HUDEP-2 (cell line): ENCODE measurements at regions not wholly inside any gene's neighbourhood (a gene's known extent, or its start where the extent isn't known, plus 50 kb on each side); places are given as distances from the start of the nearest gene placed in this dataset.
"Not testable (repeated sequence)": the region's sequence is repeated elsewhere in the genome, so short reads cannot be mapped to it uniquely, and the experiment has no call there.

Experiments
- DNase-seq, 76 experiments: peaks; one replicate each; lab custom pipeline; 2025; ENCODE audit not compliant: unreplicated experiment in 76 of 76; lab: John Stamatoyannopoulos, UW

- DNase-seq = no peak
Measured at GRCh38 chr1:228846952-228847351, 111.7 kb downstream of the RHOU start.

- DNase-seq = not testable (repeated sequence)
Measured at GRCh38 chr1:228847451-228847850, 112.2 kb downstream of the RHOU start.

- DNase-seq = peak in 1 of 76 experiments; percentile 4
Measured at GRCh38 chr1:228848406-228848805, 113.1 kb downstream of the RHOU start.

DNA sequence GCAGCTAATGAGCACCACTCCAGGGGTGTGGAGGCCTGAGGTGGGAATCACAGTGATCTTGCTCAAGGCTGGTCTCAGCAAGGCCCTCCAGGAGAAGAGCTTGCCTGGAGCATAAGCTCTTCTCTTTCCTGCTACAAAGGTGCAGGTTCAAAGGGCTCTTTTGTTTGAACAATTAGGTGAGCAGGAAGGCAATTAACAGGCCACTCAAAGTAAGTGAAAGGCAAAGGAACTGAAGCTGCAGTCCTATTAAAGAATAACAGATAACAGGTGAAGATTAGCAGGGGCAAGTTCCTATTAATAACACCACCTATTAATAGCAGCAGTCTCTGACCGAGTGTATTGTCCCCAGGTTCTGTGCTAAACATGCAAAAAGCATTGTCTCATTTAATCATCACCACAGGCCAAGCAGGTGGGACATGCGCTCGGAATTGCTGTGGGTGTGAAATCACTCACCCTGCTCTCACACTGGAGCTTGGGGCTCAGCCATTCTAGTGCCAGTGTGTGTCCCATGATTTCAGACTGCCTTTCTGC is 113.8 kb downstream of the RHOU start:
- no peak for DNase-seq

DNA sequence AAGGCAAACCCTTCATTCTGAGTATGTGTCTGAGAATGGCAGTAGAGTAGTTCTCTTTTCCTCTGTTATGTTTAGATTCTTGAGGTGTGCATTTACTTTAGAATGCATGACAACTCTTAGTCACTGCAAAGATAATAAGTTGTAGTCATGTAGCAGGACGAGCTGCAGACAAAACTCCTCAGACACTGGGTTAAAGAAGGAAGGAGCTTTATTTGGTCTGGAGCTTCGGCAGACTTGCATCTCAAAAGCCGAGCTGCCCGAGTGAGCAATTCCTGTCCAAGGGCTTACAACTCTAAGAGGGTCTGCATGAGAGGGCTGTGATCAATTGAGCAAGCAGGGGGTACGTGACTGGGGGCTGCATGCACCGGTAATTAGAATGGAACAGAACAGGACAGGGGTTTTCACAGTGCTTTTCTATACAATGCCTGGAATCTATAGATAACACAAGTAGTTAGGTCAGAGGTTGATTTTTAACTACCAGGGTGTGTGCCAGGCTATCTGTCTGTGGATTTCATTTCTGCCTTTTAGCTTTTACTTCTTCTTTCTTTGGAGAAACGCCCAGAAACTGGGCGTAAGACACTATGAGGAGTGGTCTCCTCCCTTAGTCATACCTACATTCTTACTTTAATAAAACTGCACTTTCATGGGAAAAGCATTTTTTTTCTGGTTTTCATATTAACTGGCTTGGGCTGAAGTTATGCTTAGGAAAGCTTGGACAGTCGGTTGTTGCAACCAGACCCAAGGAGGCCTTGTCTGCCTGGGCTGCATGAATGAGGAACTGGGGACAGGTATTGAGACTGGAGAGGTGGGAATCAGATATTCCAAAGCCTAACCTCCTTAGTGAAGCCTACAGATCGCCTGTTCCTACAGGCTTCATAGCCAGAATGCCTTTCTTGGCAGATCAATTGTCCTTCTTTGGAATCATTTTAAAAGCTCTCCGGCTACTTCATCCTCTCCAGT is 115.1 kb downstream of the RHOU start:
- peak in 30 of 76 experiments; percentile 2 to 67 (median 22) for DNase-seq

DNA sequence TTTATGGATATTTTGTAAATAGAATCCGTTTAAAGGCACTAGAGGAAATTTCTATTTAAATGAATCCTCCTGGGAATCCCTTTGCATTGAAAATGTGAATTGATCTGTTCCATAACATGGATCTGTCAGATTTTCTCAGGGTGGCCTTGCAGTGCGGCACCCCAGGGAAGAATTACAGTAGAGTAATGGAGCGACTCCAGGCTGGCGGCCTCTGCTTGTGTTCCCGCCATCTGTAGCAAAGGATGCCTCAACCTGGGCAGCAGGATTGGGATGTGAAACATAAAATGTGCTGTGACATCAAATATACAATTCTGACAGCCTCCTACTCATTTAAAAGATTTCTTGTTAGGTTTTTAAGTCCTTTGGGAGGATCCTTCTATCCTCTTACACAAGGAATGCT is 115.9 kb downstream of the RHOU start:
- DNase-seq = no peak

DNA sequence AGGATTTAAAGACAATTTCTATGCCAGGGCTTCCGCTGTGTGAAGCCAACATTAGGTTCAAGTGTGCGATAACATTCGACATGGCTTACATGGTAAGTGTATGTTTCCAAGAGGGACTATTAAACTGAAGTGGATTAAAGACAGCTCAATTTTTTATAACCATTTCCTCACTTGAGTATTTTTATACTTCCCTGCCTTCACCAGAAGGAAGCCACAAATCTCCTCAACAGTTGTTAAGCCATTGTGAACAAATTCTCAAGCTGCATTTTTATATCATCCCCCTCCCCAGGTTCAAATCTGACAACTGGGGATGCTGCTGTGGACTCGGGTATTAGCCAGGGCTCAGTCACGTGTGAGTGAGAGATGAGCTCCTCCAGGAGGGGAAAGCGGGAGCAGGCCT is 116.3 kb downstream of the RHOU start:
- no peak for DNase-seq

DNA sequence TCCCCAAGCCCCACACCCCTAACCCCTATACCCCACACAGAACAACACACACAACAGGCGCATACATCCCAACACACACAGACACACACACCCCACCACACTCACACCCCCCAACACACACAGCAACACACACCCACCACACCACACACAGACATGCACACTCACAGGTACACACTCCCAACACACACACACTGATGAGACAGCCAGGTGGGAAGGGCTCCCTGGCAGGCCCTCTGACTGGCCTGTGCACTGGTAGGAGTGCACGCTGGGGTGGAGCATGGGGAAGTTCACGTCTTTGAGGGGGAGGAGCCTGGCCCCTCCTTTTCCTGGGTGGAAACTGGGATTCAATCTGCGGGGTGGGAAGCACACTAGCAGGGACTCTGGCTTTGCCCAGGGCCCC is 116.7 kb downstream of the RHOU start:
- no peak for DNase-seq

DNA sequence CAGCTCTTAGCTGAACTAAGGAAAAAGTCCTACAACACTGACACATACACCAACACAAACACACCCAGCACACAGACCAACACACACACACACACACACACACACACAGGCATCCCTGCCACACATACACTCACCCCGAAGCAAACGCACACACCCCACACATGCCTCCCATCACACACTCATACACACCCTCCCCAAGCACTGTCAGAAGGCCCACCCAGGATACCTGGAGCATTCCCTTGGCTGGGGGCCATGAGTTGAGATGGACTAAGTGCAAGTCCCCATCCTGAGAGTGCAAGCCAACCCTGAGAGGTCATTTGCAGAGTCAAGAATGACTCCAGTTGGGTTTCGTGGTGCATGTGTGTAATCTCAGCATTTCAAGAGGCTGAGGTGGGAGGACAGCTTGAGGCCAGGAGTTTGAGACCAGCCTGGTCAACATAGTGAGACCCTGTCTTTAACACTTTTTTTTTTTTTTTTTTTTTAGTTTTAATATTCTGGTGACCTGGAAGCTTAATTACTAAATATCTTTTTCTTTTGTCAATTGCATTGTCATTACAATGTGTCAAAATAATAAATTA is 117.3 kb downstream of the RHOU start:
- no peak for DNase-seq

GRCh38 chr1:228853191-228853590 is 117.9 kb downstream of the RHOU start:
- no peak for DNase-seq

DNA sequence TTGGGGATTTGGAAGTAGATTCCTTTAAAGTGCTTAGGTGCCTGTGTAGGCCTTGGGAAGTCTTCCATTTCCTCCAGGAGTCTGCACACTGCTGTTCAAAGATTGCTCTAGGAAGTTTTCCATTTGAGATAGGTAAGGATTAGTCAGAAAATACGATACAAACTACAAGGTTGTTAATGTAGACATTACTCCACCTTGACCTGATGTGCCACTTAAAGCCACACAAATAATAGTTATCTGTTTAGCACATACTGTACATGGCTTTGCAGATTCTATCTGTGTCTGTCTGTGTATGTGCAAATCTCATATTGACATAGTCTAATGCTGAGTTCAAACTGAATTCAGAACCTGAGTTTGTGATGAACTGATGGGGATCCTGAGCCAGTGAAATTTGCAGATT is 118.4 kb downstream of the RHOU start:
- DNase-seq = no peak

DNA sequence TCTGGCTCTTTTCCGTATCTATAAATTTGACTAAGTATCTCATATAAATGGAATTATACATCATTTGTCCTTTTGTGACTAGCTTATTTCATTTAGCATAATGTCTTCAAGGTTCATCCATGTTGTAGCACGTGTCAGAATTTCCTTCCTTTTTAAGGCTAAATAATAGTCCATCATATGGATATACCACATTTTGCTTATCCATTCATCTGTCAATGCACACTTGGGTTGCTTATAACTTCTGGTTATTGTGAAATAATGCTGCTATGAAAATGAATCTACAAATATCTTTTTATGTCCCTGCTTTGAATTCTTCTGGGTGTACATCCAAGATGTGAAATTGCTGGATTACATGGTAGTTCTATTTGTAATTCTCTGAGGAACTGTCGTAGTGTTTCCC is 119.6 kb downstream of the RHOU start:
- DNase-seq = no peak

DNA sequence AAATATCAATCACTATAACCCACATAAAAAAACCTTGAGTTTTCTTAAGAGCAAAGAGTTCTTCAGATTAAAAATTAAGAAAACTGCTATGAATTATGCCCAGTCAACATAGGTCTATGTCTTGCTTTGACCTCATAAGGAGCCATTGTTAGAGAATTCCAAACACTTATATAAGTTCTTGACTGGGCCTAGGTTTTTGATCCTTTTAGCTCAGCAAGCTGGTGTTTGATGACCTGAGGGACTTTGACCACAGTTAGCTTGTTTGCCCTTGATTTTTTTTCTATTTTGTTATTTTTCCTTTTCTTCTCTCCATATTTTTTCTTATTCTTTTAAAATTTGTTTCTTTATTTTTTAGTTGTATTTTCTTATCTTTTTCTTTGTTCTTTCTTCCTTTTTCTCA is 122.3 kb downstream of the RHOU start:
- DNase-seq = no peak

- DNase-seq = no peak
Measured at GRCh38 chr1:228860911-228861831, 125.9 kb downstream of the RHOU start.

DNA sequence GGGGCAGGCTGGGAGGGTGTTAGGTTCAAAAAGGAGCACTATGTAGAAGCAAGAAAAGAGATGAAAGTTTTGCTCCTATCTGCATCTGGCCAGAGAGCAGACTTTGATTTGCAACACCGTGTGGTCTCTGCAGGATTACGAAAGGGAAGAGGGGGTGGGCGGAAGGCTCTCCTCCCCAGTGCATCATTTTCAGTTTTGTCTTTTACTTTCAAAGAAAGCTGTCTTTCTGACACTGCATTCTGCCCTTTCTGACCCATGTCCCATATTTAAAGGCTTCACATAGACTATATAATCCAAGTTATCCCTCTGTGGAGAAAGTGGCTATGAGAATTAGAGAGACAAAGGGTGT is 126.5 kb downstream of the RHOU start:
- DNase-seq = no peak

- no peak for DNase-seq
Measured at GRCh38 chr1:228862542-228863505, 127.5 kb downstream of the RHOU start.

- no peak for DNase-seq
Measured at GRCh38 chr1:228863776-228864175, 128.5 kb downstream of the RHOU start.

DNA sequence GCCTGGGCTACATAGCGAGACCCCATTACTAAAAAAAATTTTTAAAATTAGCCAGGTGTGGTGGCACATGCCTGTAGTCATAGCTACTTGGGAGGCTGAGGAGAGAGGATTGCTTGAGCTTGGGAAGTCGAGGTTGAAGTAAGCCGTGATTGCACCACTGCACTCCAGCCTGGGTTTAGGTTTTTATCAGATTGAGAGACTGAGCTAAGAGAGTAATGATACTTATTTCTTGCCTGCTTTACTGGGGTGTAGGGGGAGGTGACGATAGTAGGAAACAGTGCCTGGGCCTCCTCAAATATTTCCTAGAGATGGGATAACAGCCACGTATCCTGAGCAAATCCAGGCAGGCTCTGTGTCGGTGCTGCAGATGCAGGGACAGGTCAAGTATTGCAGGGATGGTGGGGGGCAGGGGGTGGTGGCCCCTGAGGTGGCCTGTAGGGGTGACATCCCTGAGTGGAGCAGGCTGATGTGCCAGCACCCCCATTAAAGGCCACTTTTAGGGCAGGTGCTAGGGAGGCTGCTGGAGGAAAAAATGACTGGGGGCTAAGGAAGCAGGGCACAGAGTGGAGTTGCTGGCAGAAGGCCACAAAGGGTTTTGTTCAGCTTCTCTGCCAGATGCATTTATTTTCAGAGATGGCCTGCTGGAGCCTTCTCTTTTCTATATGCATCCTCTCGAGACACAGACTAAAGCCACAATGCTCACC is 130.5 kb downstream of the RHOU start:
- DNase-seq = no peak

- no peak for DNase-seq
Measured at GRCh38 chr1:228866468-228866867, 131.2 kb downstream of the RHOU start.
